ENCODE measurements at regions not wholly inside any gene's neighbourhood (a gene's known extent, or its start where the extent isn't known, plus 50 kb on each side); places are given as distances from the start of the nearest gene placed in this dataset.

DNA sequence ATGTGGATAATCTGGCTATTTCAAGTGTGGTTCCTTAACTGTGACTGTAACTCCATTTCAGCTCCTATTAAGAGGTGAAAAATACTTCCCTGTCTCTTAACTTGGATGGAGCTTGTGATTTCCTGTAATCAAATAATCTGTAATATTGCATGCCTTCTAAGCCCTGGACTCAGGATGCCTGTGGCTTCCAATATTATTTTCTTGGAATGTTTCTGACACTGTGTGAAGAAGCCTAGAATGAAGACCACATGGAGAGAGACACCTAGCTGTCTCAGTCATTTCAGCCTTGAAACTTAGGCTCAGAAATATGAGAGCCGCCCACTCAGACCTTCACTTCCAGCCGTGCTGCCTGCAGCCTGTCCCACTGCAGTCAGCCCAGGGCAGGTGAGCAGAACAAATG lies 544.3 kb downstream of the TRIML1 start:
- Histone ChIP-seq H3K36me3 (ENCODE audit: insufficient read depth, low read length) (no peaks in the 10 kb centered on the region), H3K9me3 (ENCODE audit: control insufficient read depth in 1 of 2, insufficient read depth in 1 of 2, low read length in 2 of 2) (peaks cover 5 to 33% of the 10 kb centered on the region in 2 experiments), H3K4me1 (ENCODE audit: insufficient read depth, low read length) (no peaks in the 10 kb centered on the region), H3K27me3 (ENCODE audit: control insufficient read depth in 1 of 2, insufficient read depth in 2 of 2, low read length in 2 of 2) (no peaks in the 10 kb centered on the region), H3K27ac (ENCODE audit: low read depth in 1 of 2, low read length in 2 of 2) (no peak overlapping the region), H3K4me3 (ENCODE audit: low read length) (no peak overlapping the region)
- ChIA-PET POLR2A (no interaction called here), CTCF (no interaction called here)
- Mint-ChIP-seq H3K27me3 (no peaks in the 10 kb centered on the region), H3K9me3 (peaks cover 2% of the 10 kb centered on the region), H3K4me3 (no peak overlapping the region), H3K36me3 (ENCODE audit: low read depth) (no peaks in the 10 kb centered on the region), H3K4me1 (ENCODE audit: low read depth) (no peaks in the 10 kb centered on the region), H3K27ac (no peak overlapping the region)
- DNase-seq (no peak), ATAC-seq (ENCODE audit: poor library complexity) (no peak)
- TF ChIP-seq, protein P1, sequence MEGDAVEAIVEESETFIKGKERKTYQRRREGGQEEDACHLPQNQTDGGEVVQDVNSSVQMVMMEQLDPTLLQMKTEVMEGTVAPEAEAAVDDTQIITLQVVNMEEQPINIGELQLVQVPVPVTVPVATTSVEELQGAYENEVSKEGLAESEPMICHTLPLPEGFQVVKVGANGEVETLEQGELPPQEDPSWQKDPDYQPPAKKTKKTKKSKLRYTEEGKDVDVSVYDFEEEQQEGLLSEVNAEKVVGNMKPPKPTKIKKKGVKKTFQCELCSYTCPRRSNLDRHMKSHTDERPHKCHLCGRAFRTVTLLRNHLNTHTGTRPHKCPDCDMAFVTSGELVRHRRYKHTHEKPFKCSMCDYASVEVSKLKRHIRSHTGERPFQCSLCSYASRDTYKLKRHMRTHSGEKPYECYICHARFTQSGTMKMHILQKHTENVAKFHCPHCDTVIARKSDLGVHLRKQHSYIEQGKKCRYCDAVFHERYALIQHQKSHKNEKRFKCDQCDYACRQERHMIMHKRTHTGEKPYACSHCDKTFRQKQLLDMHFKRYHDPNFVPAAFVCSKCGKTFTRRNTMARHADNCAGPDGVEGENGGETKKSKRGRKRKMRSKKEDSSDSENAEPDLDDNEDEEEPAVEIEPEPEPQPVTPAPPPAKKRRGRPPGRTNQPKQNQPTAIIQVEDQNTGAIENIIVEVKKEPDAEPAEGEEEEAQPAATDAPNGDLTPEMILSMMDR (IDR thresholded peaks at IDR 0.05) = no peak
- intact Hi-C loops (cut with DNase I, micrococcal nuclease) = no loop called here

DNA sequence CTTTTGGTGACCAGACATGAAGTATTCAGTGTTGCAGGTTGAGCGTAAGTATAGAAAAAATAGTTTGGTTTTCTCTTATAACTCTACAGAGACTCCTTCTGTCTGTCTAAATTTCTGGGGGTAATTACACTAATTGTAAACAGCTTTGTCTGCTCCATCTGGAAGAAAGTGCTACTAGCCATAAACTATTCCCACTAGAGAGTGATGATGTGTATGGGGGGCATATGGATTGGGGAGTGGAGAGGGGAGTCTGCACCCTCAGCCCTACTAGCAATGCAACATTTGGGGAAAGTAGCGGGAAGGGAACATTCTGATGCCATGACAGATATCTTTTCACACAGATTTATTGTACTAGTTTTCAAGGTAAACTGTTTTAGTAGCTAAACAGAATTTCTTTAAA lies 549.7 kb downstream of the TRIML1 start:
- ChIA-PET POLR2A (no interaction called here), CTCF (no interaction called here)
- Histone ChIP-seq H3K4me1 (ENCODE audit: insufficient read depth, low read length) (no peaks in the 10 kb centered on the region), H3K27ac (ENCODE audit: low read depth in 1 of 2, low read length in 2 of 2) (no peak overlapping the region), H3K9me3 (ENCODE audit: control insufficient read depth in 1 of 2, insufficient read depth in 1 of 2, low read length in 2 of 2) (peaks cover 0 to 16% of the 10 kb centered on the region in 2 experiments), H3K4me3 (ENCODE audit: low read length) (no peak overlapping the region), H3K27me3 (ENCODE audit: control insufficient read depth in 1 of 2, insufficient read depth in 2 of 2, low read length in 2 of 2) (no peaks in the 10 kb centered on the region), H3K36me3 (ENCODE audit: insufficient read depth, low read length) (no peaks in the 10 kb centered on the region)
- no peaks in the 10 kb centered on the region for H3K27me3 Mint-ChIP-seq
- H3K4me3 Mint-ChIP-seq = no peak overlapping the region
- ATAC-seq (ENCODE audit: poor library complexity) (no peak), DNase-seq (no peak)
- no peaks in the 10 kb centered on the region for H3K36me3 Mint-ChIP-seq (ENCODE audit: low read depth)
- intact Hi-C loops (cut with DNase I, micrococcal nuclease) = no loop called here
- TF ChIP-seq, protein P1 (IDR thresholded peaks at IDR 0.05) = no peak
- H3K9me3 Mint-ChIP-seq = peaks cover 4% of the 10 kb centered on the region
- no peaks in the 10 kb centered on the region for H3K4me1 Mint-ChIP-seq (ENCODE audit: low read depth)
- H3K27ac Mint-ChIP-seq = no peak overlapping the region

- Mint-ChIP-seq H3K4me1 (ENCODE audit: low read depth) (no peaks in the 10 kb centered on the region), H3K27ac (no peak overlapping the region), H3K27me3 (no peaks in the 10 kb centered on the region), H3K9me3 (peaks cover 8% of the 10 kb centered on the region), H3K4me3 (no peak overlapping the region), H3K36me3 (ENCODE audit: low read depth) (no peaks in the 10 kb centered on the region)
- Histone ChIP-seq H3K27ac (ENCODE audit: low read depth in 1 of 2, low read length in 2 of 2) (no peak overlapping the region), H3K9me3 (ENCODE audit: control insufficient read depth in 1 of 2, insufficient read depth in 1 of 2, low read length in 2 of 2) (peaks cover 0 to 8% of the 10 kb centered on the region in 2 experiments), H3K4me3 (ENCODE audit: low read length) (no peak overlapping the region), H3K36me3 (ENCODE audit: insufficient read depth, low read length) (no peaks in the 10 kb centered on the region), H3K27me3 (ENCODE audit: control insufficient read depth in 1 of 2, insufficient read depth in 2 of 2, low read length in 2 of 2) (no peaks in the 10 kb centered on the region), H3K4me1 (ENCODE audit: insufficient read depth, low read length) (no peaks in the 10 kb centered on the region)
- DNase-seq (no peak), ATAC-seq (ENCODE audit: poor library complexity) (no peak)
- POLR2A ChIA-PET = no interaction called here
- intact Hi-C loops (cut with DNase I, micrococcal nuclease) = no loop called here
- TF ChIP-seq, protein P1 (IDR thresholded peaks at IDR 0.05) = no peak
- CTCF ChIA-PET = no interaction called here
Observed at GRCh38 chr4:188691811-188692210, 552.6 kb downstream of the TRIML1 start.

Data from CD4-positive, alpha-beta T cell (primary cell).